SK-N-SH (cell line): ENCODE measurements at regions not wholly inside any gene's neighbourhood (a gene's known extent, or its start where the extent isn't known, plus 50 kb on each side); places are given as distances from the start of the nearest gene placed in this dataset.

Source experiments
- CTCF ChIA-PET: fragments of 300-600, 350-600 bp; formaldehyde crosslinking; extraction: SDS; loops from one replicate; lab custom pipeline; 2021; lab: Yijun Ruan, JAX
- POLR2A ChIA-PET: fragments of 350-600 bp; sonication (Branson Sonifier 250); formaldehyde crosslinking; extraction: SDS; loops from one replicate; lab custom pipeline; 2020; ENCODE audit warnings: antibody characterized with exemption, inconsistent platforms; lab: Yijun Ruan, JAX
- DNase-seq: peaks from one replicate; pipeline ENCODE4 v3.0.0; 2012
- H2AFZ ChIP-seq: fragments of 200-600 bp; sonication (generic); 2 replicates; pipeline ENCODE4 v1.8.1; 2016; ENCODE audit warnings: antibody characterized with exemption, mild to moderate bottlenecking, low read depth
- H3F3A ChIP-seq: fragments of 200-600 bp; sonication (generic); replicated peaks from 2 replicates; pipeline ENCODE3; 2016; ENCODE audit warnings: antibody characterized with exemption, mild to moderate bottlenecking; ENCODE audit not compliant: insufficient read depth
- H3K27ac ChIP-seq, 2 experiments: fragments of 200-500 bp in 1 of 2; fragments of 200-600 bp in 1 of 2; sonication (Bioruptor generic) in 1 of 2; sonication (generic), shearing (Covaris generic) in 1 of 2; 2 replicates each; pipeline versions ENCODE4 v1.5.1 to v1.6.1; 2014 to 2016; ENCODE audit warnings: low read depth in 2 of 2, inconsistent platforms in 1 of 2, low read length in 1 of 2, mild to moderate bottlenecking in 1 of 2, mixed read lengths in 1 of 2
- H3K27me3 ChIP-seq: fragments of 200-600 bp; sonication (generic), shearing (Covaris generic); 2 replicates; pipeline ENCODE4 v1.6.1; 2016; ENCODE audit warnings: mixed run types; ENCODE audit not compliant: insufficient read depth
- H3K36me3 ChIP-seq, 2 experiments: fragments of 200-500 bp in 1 of 2; fragments of 200-600 bp in 1 of 2; sonication (Bioruptor generic) in 1 of 2; sonication (generic) in 1 of 2; replicated peaks in 1 of 2; 2 replicates each; pipeline versions ENCODE3 to v1.5.1; 2014 to 2016; ENCODE audit warnings: low read length in 1 of 2, mild to moderate bottlenecking in 1 of 2; ENCODE audit not compliant: insufficient read depth in 2 of 2, control insufficient read depth in 1 of 2
- H3K4me1 ChIP-seq, 2 experiments: fragments of 200-500 bp in 1 of 2; fragments of 200-600 bp in 1 of 2; sonication (Bioruptor generic) in 1 of 2; sonication (generic), shearing (Covaris generic) in 1 of 2; 2 replicates each; pipeline versions ENCODE4 v1.5.1 to v1.6.1; 2014 to 2016; ENCODE audit warnings: low read depth in 1 of 2, low read length in 1 of 2, mixed run types in 1 of 2; ENCODE audit not compliant: insufficient read depth in 2 of 2, control insufficient read depth in 1 of 2
- H3K4me2 ChIP-seq: fragments of 200-600 bp; sonication (generic), shearing (Covaris generic); 2 replicates; pipeline ENCODE4 v1.6.1; 2017; ENCODE audit warnings: mixed run types
- H3K4me3 ChIP-seq, 2 experiments: fragments of 200-500 bp in 1 of 2; fragments of 200-600 bp in 1 of 2; sonication (Bioruptor generic) in 1 of 2; sonication (generic), shearing (Covaris generic) in 1 of 2; 2 replicates each; pipeline versions ENCODE4 v1.5.1 to v1.8.1; 2014 to 2016; ENCODE audit warnings: low read depth in 2 of 2, inconsistent platforms in 1 of 2, low read length in 1 of 2, mild to moderate bottlenecking in 1 of 2, mixed read lengths in 1 of 2, moderate library complexity in 1 of 2
- H3K79me2 ChIP-seq: fragments of 200-600 bp; sonication (generic); 2 replicates; pipeline ENCODE4 v1.8.1; 2017; ENCODE audit warnings: mild to moderate bottlenecking; ENCODE audit not compliant: insufficient read depth
- H3K9ac ChIP-seq: fragments of 200-600 bp; sonication (generic); 2 replicates; pipeline ENCODE4 v1.6.1; 2017; ENCODE audit warnings: mixed run types
- H3K9me2 ChIP-seq: fragments of 200-600 bp; sonication (generic); 2 replicates; pipeline ENCODE4 v1.6.1; 2017; ENCODE audit warnings: mixed run types
- H3K9me3 ChIP-seq: fragments of 200-600 bp; sonication (generic); 2 replicates; pipeline ENCODE4 v1.6.1; 2017; ENCODE audit warnings: mixed run types, mild to moderate bottlenecking, moderate library complexity
- H4K20me1 ChIP-seq: fragments of 200-600 bp; sonication (generic); 2 replicates; pipeline ENCODE4 v1.6.1; 2017; ENCODE audit warnings: mild to moderate bottlenecking, mixed run types; ENCODE audit not compliant: insufficient read depth
- CHD2 ChIP-seq: fragments of 150-350 bp; IDR thresholded peaks from 2 replicates; pipeline ENCODE4 v1.6.1; 2018; ENCODE audit warnings: low read length; ENCODE audit not compliant: partially characterized antibody
- EP300 ChIP-seq, 2 experiments: IDR thresholded peaks; 2 replicates each; pipeline versions ENCODE4 v1.4.0 to v1.6.1; 2012; ENCODE audit warnings: borderline replicate concordance in 1 of 2, low read depth in 1 of 2, low read length in 1 of 2
- FOSL2 ChIP-seq: IDR thresholded peaks from 2 replicates; pipeline ENCODE4 v1.4.0; 2012; ENCODE audit warnings: low read depth, mild to moderate bottlenecking, moderate library complexity, borderline replicate concordance
- GABPA ChIP-seq: IDR thresholded peaks from 2 replicates; pipeline ENCODE4 v1.4.0; 2012; ENCODE audit warnings: low read depth, mild to moderate bottlenecking
- GATA2 ChIP-seq: sonication (generic); formaldehyde crosslinking; IDR thresholded peaks from 2 replicates; pipeline ENCODE4 v1.5.0; 2020; ENCODE audit warnings: mild to moderate bottlenecking, missing genetic modification reagents
- MEF2A ChIP-seq: IDR thresholded peaks from 2 replicates; pipeline ENCODE4 v1.4.0; 2012; ENCODE audit warnings: low read depth, borderline replicate concordance
- MXI1 ChIP-seq: IDR thresholded peaks from 2 replicates; pipeline ENCODE4 v1.6.1; 2012; ENCODE audit warnings: mild to moderate bottlenecking, low read depth, low read length, improper control_type of control experiment
- NFIC ChIP-seq: IDR thresholded peaks from 2 replicates; pipeline ENCODE4 v1.4.0; 2012; ENCODE audit warnings: borderline replicate concordance
- NRF1 ChIP-seq: IDR thresholded peaks from 2 replicates; pipeline ENCODE4 v1.6.1; 2012; ENCODE audit warnings: low read depth, mild to moderate bottlenecking, low read length
- PBX3 ChIP-seq: IDR thresholded peaks from 2 replicates; pipeline ENCODE4; 2012
- POLR2AphosphoS5 ChIP-seq: IDR thresholded peaks from 2 replicates; pipeline ENCODE4 v1.6.1; 2012; ENCODE audit warnings: low read depth, low read length
- SIN3A ChIP-seq: IDR thresholded peaks from 2 replicates; pipeline ENCODE4 v1.6.1; 2012; ENCODE audit warnings: low read depth, mild to moderate bottlenecking, low read length, moderate library complexity, borderline replicate concordance
- SMC3 ChIP-seq: IDR thresholded peaks from 2 replicates; pipeline ENCODE4 v1.6.1; 2012; ENCODE audit warnings: low read depth, low read length, improper control_type of control experiment
- TAF1 ChIP-seq: IDR thresholded peaks from 2 replicates; pipeline ENCODE4 v1.6.1; 2012; ENCODE audit warnings: low read depth, mild to moderate bottlenecking, low read length, moderate library complexity, borderline replicate concordance
- TCF12 ChIP-seq: IDR thresholded peaks from 2 replicates; pipeline ENCODE4 v1.4.0; 2012
- TEAD4 ChIP-seq: IDR thresholded peaks from 2 replicates; pipeline ENCODE4 v1.4.0; 2012; ENCODE audit warnings: mild to moderate bottlenecking, borderline replicate concordance; ENCODE audit not compliant: insufficient read depth
- YY1 ChIP-seq: IDR thresholded peaks from 2 replicates; pipeline ENCODE4 v1.4.0; 2012; ENCODE audit warnings: low read depth, mild to moderate bottlenecking
- WGBS: methylation state at CpG from one replicate; pipeline ENCODE4 v1.1.6; 2017; ENCODE audit warnings: low lambda C conversion rate; 5-methylcytosine and 5-hydroxymethylcytosine counted together
- TF ChIP-seq, protein P1 (sequence below): fragments of 200-600 bp; sonication (generic); IDR thresholded peaks from 2 replicates; pipeline ENCODE4 v1.6.1; 2017; ENCODE audit warnings: antibody characterized with exemption, mild to moderate bottlenecking, moderate library complexity
- TF ChIP-seq, protein P2 (sequence below): IDR thresholded peaks from 2 replicates; pipeline ENCODE4 v1.4.0; 2012; ENCODE audit warnings: low read depth, borderline replicate concordance

DNA sequence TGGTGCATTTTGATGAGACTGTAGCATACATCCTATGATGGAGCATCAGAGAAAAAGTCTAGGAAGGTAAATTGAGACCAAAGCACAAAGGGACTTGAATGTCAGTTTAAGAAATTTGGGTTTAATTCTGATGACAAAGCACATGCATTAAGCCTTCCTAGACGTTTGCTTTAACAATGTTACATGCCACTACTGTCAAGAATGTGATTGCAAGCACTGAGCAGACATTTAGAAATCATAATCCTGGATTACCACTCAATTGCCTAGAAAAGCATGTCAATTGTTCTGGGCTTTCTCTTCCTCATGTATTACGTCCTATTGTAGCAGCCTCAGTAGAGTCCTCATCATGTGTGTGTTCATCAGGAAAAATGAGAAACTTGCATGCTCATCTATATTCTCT lies 117.1 kb downstream of the ZNF281 start:
- no peak overlapping the region for H3K4me3 ChIP-seq
- no peak for DNase-seq
- WGBS, result 60% methylated on average over 2 of the region's 2 CpGs
- no peaks in the 10 kb centered on the region for H3F3A ChIP-seq
- CTCF ChIA-PET, result interaction anchor here (0.8 kb wide), 1 partner anchor 14 kb away, joined by 3 read pairs; no protein-coding TSS in a partner anchor
- no peaks in the 10 kb centered on the region for H3K9me3 ChIP-seq
- no peaks in the 10 kb centered on the region for H3K79me2 ChIP-seq
- H3K9me2 ChIP-seq, result no peaks in the 10 kb centered on the region
- no peak overlapping the region for H3K9ac ChIP-seq
- H3K27me3 ChIP-seq, result no peaks in the 10 kb centered on the region
- no peaks in the 10 kb centered on the region for H3K36me3 ChIP-seq
- no peak overlapping the region for H3K27ac ChIP-seq
- H4K20me1 ChIP-seq, result no peaks in the 10 kb centered on the region
- POLR2A ChIA-PET, result no interaction called here
- H2AFZ ChIP-seq, result no peak overlapping the region
- no peaks in the 10 kb centered on the region for H3K4me1 ChIP-seq
- TF ChIP-seq CHD2 (no peak), SIN3A (no peak), NFIC (no peak), PBX3 (no peak), GATA2 (CRISPR knock-in tag) (no peak), YY1 (no peak), FOSL2 (no peak), TEAD4 (no peak), TCF12 (no peak), TAF1 (no peak), MXI1 (no peak), POLR2AphosphoS5 (no peak), GABPA (no peak), EP300 (IDR thresholded peaks at IDR 0.05; ENCODE audit: borderline replicate concordance in 1 of 2, low read depth in 1 of 2, low read length in 1 of 2) (no peak), MEF2A (no peak)
- TF ChIP-seq, protein P1, sequence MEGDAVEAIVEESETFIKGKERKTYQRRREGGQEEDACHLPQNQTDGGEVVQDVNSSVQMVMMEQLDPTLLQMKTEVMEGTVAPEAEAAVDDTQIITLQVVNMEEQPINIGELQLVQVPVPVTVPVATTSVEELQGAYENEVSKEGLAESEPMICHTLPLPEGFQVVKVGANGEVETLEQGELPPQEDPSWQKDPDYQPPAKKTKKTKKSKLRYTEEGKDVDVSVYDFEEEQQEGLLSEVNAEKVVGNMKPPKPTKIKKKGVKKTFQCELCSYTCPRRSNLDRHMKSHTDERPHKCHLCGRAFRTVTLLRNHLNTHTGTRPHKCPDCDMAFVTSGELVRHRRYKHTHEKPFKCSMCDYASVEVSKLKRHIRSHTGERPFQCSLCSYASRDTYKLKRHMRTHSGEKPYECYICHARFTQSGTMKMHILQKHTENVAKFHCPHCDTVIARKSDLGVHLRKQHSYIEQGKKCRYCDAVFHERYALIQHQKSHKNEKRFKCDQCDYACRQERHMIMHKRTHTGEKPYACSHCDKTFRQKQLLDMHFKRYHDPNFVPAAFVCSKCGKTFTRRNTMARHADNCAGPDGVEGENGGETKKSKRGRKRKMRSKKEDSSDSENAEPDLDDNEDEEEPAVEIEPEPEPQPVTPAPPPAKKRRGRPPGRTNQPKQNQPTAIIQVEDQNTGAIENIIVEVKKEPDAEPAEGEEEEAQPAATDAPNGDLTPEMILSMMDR, result no peak
- no peak overlapping the region for H3K4me2 ChIP-seq

DNA sequence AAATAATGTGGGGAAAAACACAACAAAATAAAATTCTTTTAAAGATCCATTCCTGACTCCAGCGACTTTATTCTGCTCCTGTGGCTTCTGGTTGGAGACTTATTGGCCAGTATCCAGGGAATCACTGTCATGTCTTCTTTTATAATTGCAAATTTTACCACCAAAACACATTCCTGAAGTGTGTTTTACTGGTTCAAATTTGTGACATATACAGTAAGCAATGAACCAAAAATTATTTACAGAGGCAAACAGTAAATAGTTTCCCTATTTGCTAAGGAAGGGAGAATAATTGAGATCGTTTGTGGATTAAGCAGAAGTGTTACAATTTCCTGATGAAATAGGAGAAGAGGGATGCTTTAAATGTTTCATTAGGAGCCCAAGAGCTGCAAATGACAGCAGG lies 118.7 kb downstream of the ZNF281 start:
- 68% methylated on average over 2 of the region's 2 CpGs for WGBS
- no peak overlapping the region for H3K4me3 ChIP-seq

More for the DNA sequence above, 118.7 kb downstream of the ZNF281 start:
- ChIA-PET CTCF (interaction anchor here (1.0 kb wide), 1 partner anchor 10 kb away, joined by 3 read pairs; no protein-coding TSS in a partner anchor), POLR2A (no interaction called here)
- Histone ChIP-seq H3K27ac (no peak overlapping the region), H3K9ac (no peak overlapping the region), H4K20me1 (no peaks in the 10 kb centered on the region), H3K9me2 (no peaks in the 10 kb centered on the region), H3K27me3 (no peaks in the 10 kb centered on the region), H3K79me2 (no peaks in the 10 kb centered on the region), H3K4me1 (no peaks in the 10 kb centered on the region), H3K4me2 (no peak overlapping the region), H3K36me3 (no peaks in the 10 kb centered on the region), H3F3A (no peaks in the 10 kb centered on the region), H2AFZ (no peak overlapping the region), H3K9me3 (no peaks in the 10 kb centered on the region)
- DNase-seq, result no peak
- TF ChIP-seq CHD2 (no peak), POLR2AphosphoS5 (no peak), GATA2 (CRISPR knock-in tag) (no peak), TCF12 (no peak), YY1 (no peak), NRF1 (no peak), SMC3 (no peak), PBX3 (no peak)
- TF ChIP-seq, protein P2, sequence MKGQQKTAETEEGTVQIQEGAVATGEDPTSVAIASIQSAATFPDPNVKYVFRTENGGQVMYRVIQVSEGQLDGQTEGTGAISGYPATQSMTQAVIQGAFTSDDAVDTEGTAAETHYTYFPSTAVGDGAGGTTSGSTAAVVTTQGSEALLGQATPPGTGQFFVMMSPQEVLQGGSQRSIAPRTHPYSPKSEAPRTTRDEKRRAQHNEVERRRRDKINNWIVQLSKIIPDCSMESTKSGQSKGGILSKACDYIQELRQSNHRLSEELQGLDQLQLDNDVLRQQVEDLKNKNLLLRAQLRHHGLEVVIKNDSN, result no peak
